K562 (cell line): ENCODE measurements at regions not wholly inside any gene's neighbourhood (a gene's known extent, or its start where the extent isn't known, plus 50 kb on each side); places are given as distances from the start of the nearest gene placed in this dataset.

Experiments
- BMI1 ChIP-seq: fragments of 150-350 bp; IDR thresholded peaks from 2 replicates; pipeline ENCODE4 v1.6.1; 2014; ENCODE audit warnings: low read length
- ZNF165 ChIP-seq: fragments of 250-450 bp; sonication (Bioruptor Pico); IDR thresholded peaks from 2 replicates; pipeline ENCODE4 v1.4.0; 2020; ENCODE audit warnings: borderline replicate concordance

DNA sequence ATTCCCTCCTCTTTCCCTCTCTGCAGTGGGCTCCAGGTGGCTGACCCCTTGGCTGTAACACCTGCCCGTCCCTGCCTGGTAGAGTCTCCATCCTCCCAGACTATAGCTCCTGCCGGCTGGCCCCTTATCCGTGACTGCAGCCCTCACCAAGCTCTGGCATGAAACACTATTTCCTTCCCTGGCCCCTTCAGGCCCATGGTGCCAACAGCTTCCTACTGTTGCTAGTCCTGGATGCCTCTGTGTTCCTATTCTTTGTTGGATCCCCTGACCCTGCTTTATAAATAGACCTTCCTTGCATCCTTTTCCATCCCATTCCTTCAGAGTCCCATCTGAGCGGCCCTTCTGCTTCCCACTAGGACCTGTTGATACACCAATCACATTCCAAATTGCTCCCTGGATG lies 195.0 kb downstream of the ZNF326 start:
- TF ChIP-seq BMI1 (no peak), ZNF165 (no peak)
